GM19099 (cell line): ENCODE measurements at regions not wholly inside any gene's neighbourhood (a gene's known extent, or its start where the extent isn't known, plus 50 kb on each side); places are given as distances from the start of the nearest gene placed in this dataset.

Experiments
- POLR2A ChIP-seq: IDR thresholded peaks from 3 replicates; pipeline ENCODE4 v1.6.1; 2011; ENCODE audit warnings: low read depth; ENCODE audit not compliant: insufficient read length; ENCODE audit errors: extremely low read depth

- TF ChIP-seq POLR2A: no peak
Measured at GRCh38 chr2:42906557-42907411, 114.4 kb upstream of the HAAO start.

DNA sequence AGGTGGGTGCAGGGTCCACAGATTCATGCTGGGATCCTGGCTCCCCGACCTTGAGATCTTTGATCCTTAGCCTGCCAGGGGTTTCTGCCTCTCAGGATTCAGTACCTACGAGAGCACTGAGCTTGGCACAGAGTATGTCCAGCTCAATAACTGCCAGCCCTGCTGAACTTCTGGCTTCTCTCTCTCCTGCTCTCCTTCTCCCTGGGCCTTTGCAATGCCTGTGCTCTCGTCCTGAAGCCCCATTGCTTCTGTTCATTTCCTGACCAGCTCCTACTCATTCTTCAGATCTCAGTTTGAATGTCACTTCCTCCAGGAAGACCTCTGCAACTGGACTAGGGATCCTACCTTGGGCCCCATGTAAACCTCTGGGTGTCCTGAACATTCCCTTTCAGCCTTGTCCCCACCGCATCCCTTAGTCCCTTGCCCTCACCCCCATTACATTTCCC is 113.8 kb upstream of the HAAO start:
- no peak for TF ChIP-seq POLR2A

- no peak for TF ChIP-seq POLR2A
Measured at GRCh38 chr2:42905341-42906110, 113.1 kb upstream of the HAAO start.

- no peak for TF ChIP-seq POLR2A
Measured at GRCh38 chr2:42904576-42904876, 112.1 kb upstream of the HAAO start.

GRCh38 chr2:42903821-42904575 is 111.6 kb upstream of the HAAO start:
- TF ChIP-seq POLR2A: no peak

DNA sequence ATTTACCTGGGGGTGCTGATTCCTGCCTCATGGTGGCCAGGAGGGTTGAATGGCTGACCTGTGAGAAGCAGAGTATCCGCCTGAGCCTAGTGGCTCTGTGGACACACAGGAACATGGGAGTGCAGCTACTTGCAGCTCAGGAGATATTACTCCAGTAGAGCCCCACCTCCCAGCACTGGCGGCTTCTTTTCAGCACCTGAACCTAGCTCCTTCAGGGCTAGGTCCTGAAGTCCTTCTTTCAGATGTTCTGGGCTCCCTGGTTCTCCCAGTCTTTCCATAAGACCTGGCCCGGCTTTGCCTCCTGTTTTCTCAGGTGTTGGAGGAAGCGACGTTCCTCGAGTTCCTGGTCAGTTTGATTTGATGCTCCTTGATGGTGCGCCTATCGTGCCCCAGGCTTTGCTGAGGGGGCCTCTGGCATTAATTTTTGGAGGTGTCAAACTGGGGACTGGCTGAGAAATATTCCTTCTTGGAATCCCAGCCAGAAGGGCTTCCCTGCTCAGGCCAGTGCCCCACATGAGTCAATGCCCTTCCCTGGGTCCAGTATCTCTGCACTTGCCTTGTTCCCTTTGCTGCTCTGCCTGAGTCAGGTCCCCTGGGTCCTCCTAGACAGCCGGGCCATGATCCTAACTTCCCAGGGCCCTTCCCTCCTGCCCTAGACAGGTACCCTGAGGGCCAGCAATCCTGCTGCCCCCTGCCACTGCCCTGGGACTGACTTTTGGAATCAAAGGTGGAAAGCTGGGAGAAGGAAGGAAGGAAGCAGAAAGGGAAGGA is 110.7 kb upstream of the HAAO start:
- TF ChIP-seq POLR2A: no peak

GRCh38 chr2:42901076-42901640 is 108.8 kb upstream of the HAAO start:
- TF ChIP-seq POLR2A: no peak

- no peak for TF ChIP-seq POLR2A
Measured at GRCh38 chr2:42900289-42900891, 108.0 kb upstream of the HAAO start.

GRCh38 chr2:42897358-42897757 is 105.0 kb upstream of the HAAO start:
- TF ChIP-seq POLR2A: no peak

DNA sequence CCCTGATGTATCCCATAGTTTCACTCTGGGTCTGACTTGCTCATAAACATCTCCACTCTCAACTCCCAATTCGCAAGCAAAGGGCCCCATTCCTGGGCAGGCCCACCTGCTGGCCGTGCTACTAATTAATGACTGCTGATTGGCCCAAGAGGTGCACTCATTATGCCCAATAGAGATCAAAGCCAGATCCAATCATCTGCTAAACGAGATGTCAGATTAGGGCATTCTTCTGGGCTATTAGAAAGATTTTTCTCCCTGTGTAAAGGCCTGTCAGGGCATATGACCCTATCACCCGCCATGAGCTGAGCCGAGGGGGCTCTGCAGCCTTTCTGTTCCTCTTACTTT is 103.4 kb upstream of the HAAO start:
- TF ChIP-seq POLR2A: no peak

GRCh38 chr2:42895134-42895790 is 102.9 kb upstream of the HAAO start:
- TF ChIP-seq POLR2A: no peak

DNA sequence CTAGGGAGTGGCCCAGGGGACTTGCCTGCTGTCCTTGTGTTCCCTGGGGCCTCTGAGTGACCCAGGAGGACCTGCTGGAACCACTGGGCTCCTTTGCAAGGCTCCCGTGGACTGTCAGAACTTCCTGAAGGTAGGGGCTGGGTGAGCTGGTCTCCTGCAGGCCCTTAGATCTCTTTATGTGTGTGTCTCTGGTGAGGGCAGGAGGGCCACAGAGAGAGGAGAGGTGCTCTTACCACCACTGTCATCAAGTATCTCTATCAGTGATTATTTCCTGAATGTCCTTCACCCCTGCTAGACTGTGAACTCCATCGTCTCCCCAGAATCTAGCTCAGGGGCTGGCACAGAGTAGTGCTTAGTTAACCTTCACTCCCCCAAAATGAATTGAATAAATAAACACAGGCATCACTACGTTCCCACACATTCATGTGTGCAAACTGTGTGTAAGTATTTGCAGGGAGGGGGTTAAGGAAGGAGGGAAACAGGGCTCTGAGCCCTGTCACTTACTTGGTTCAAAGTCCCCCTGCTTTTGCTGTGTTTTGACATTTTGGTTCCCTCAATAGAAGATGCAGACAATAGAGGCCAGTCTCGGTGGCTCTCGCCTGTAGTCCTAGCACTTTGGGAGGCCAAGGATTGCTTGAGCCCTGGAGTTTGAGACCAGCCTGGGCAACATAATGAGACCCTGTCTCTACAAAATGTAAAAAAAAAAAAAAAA is 100.8 kb upstream of the HAAO start:
- TF ChIP-seq POLR2A: no peak

DNA sequence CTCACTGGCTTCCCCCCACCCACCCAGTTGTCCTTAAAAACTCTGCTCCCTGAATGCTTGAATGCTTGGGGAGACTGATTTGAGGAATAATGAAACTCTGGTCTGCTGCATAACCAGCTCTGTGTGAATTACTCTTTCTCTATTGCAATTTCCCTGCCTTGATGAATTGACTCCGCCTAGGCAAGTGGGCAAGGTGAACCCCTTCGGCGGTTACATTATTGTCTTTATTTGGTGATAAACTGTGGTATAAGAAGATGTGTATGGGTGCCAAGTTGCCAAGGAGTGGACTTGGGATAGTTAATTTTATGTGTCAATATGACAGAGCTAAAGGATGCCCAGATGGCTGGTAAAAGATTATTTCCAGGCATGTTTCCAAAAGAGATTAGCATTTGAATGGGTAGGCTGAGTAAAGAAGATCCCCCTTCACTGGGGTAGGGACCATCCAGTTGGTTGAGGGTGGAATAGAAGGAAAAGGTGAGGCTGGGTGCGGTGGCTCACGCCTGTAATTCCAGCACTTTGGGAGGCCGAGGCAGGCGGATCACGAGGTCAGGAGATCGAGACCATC is 98.5 kb upstream of the HAAO start:
- no peak for TF ChIP-seq POLR2A
